Thyroid gland (tissue), 4 donors: ENCODE measurements at regions not wholly inside any gene's neighbourhood (a gene's known extent, or its start where the extent isn't known, plus 50 kb on each side); places are given as distances from the start of the nearest gene placed in this dataset.

ENCODE experiments used
- DNase-seq, 2 donors: peaks; one replicate each; pipeline ENCODE4 v3.0.0-alpha.2; 2019
- H3K27ac ChIP-seq, 3 donors: fragments of 200-600 bp; sonication (generic); 1 replicate in 2 of 3; 2 replicates in 1 of 3; pipeline ENCODE4 v1.5.1; 2016 to 2019; ENCODE audit warnings: mild to moderate bottlenecking in 1 of 3, moderate library complexity in 1 of 3
- H3K27me3 ChIP-seq: fragments of 200-600 bp; sonication (generic); one replicate; pipeline ENCODE4 v1.5.1; 2019
- H3K36me3 ChIP-seq, 2 donors: fragments of 200-600 bp; sonication (generic); one replicate each; pipeline ENCODE4 v1.5.1; 2016 to 2019
- H3K4me1 ChIP-seq, 2 donors: fragments of 200-600 bp; sonication (generic); one replicate each; pipeline ENCODE4 v1.5.1; 2017 to 2019
- H3K4me3 ChIP-seq, 3 donors: fragments of 200-600 bp; sonication (generic); replicated peaks in 1 of 3; 1 replicate in 2 of 3; 2 replicates in 1 of 3; pipeline ENCODE4 v1.5.1; 2016; ENCODE audit warnings: mild to moderate bottlenecking in 1 of 3
- H3K9me3 ChIP-seq: fragments of 200-600 bp; sonication (generic); one replicate; pipeline ENCODE4 v1.5.1; 2017
- CTCF ChIP-seq, 6 experiments: fragments of 200-600 bp in 3 of 6; fragments of 450-650 bp in 3 of 6; sonication (generic) in 3 of 6; IDR thresholded peaks; one replicate each; pipeline ENCODE4 v1.5.1; 2016 to 2019; ENCODE audit warnings: antibody characterized with exemption in 6 of 6, mild to moderate bottlenecking in 2 of 6, inconsistent platforms in 1 of 6, moderate library complexity in 1 of 6
- POLR2A ChIP-seq, 2 donors: fragments of 450-650 bp; IDR thresholded peaks; one replicate each; pipeline ENCODE4 v1.6.1; 2017; ENCODE audit warnings: antibody characterized with exemption in 2 of 2, mild to moderate bottlenecking in 2 of 2, moderate library complexity in 1 of 2
- WGBS, 2 donors: methylation state at CpG; one replicate each; pipeline ENCODE4 v1.1.5; 2017; 5-methylcytosine and 5-hydroxymethylcytosine counted together
- intact Hi-C: fragments of 100-400 bp; cut with DNase I; formaldehyde crosslinking; loops from one replicate; pipeline ENCODE4 v1.15.1; 2023

- no peak for DNase-seq
- TF ChIP-seq CTCF (IDR thresholded peaks at IDR 0.05), result no peak
- TF ChIP-seq POLR2A (IDR thresholded peaks at IDR 0.05), result no peak
- Histone ChIP-seq H3K27me3 (no peaks in the 10 kb centered on the region), H3K4me1 (no peaks in the 10 kb centered on the region), H3K36me3 (no peaks in the 10 kb centered on the region), H3K4me3 (no peak overlapping the region), H3K9me3 (no peaks in the 10 kb centered on the region), H3K27ac (no peak overlapping the region)
- intact Hi-C loops, result no loop called here
- WGBS, 2 donors, result 76 to 77% methylated on average over 3 of the region's 3 CpGs
Measured at GRCh38 chr7:21071561-21072501, 285.1 kb upstream of the SP8 start.

- H3K27me3 ChIP-seq, result no peaks in the 10 kb centered on the region
- TF ChIP-seq CTCF (IDR thresholded peaks at IDR 0.05) (no peak), POLR2A (IDR thresholded peaks at IDR 0.05) (no peak)
- no peak for DNase-seq
- no peaks in the 10 kb centered on the region for H3K4me1 ChIP-seq
- no peak overlapping the region for H3K4me3 ChIP-seq
- no peak overlapping the region for H3K27ac ChIP-seq
- WGBS, 2 donors, result 19 to 20% methylated on average over 5 of the region's 5 CpGs
- intact Hi-C loops, result no loop called here
- no peaks in the 10 kb centered on the region for H3K9me3 ChIP-seq
- H3K36me3 ChIP-seq, result no peaks in the 10 kb centered on the region
Measured at GRCh38 chr7:21076054-21076453, 289.4 kb upstream of the SP8 start.

- H3K27me3 ChIP-seq, result no peaks in the 10 kb centered on the region
- WGBS, 2 donors, result 30 to 35% methylated on average over 5 of the region's 5 CpGs
- no peak overlapping the region for H3K4me3 ChIP-seq
- H3K9me3 ChIP-seq, result no peaks in the 10 kb centered on the region
- H3K27ac ChIP-seq, result no peak overlapping the region
- intact Hi-C loops, result no loop called here
- no peaks in the 10 kb centered on the region for H3K4me1 ChIP-seq
- no peaks in the 10 kb centered on the region for H3K36me3 ChIP-seq
- DNase-seq, result no peak
- no peak for TF ChIP-seq CTCF (IDR thresholded peaks at IDR 0.05)
- no peak for TF ChIP-seq POLR2A (IDR thresholded peaks at IDR 0.05)
Measured at GRCh38 chr7:21076574-21076973, 289.9 kb upstream of the SP8 start.

- TF ChIP-seq CTCF (IDR thresholded peaks at IDR 0.05) (no peak), POLR2A (IDR thresholded peaks at IDR 0.05) (no peak)
- DNase-seq, result no peak
- Histone ChIP-seq H3K36me3 (no peaks in the 10 kb centered on the region), H3K9me3 (no peaks in the 10 kb centered on the region), H3K4me3 (no peak overlapping the region), H3K27me3 (no peaks in the 10 kb centered on the region), H3K27ac (no peak overlapping the region), H3K4me1 (no peaks in the 10 kb centered on the region)
- intact Hi-C loops, result no loop called here
- WGBS, 2 donors, result 66 to 80% methylated on average over 5 of the region's 5 CpGs
Measured at GRCh38 chr7:21077602-21078001, 290.9 kb upstream of the SP8 start.

GRCh38 chr7:21084286-21084685 lies 297.6 kb upstream of the SP8 start:
- Histone ChIP-seq H3K4me3 (no peak overlapping the region), H3K36me3 (no peaks in the 10 kb centered on the region), H3K27ac (no peak overlapping the region), H3K27me3 (no peaks in the 10 kb centered on the region), H3K9me3 (no peaks in the 10 kb centered on the region), H3K4me1 (no peaks in the 10 kb centered on the region)
- TF ChIP-seq POLR2A (IDR thresholded peaks at IDR 0.05) (no peak), CTCF (IDR thresholded peaks at IDR 0.05) (no peak)
- DNase-seq, result no peak
- 93% methylated on average over 7 of the region's 7 CpGs for WGBS, 2 donors
- intact Hi-C loops, result no loop called here
